HEK293T (cell line): ENCODE measurements at regions not wholly inside any gene's neighbourhood (a gene's known extent, or its start where the extent isn't known, plus 50 kb on each side); places are given as distances from the start of the nearest gene placed in this dataset.

Source experiments
- FOXA1 ChIP-seq: fragments of 450-650 bp; IDR thresholded peaks from 2 replicates; pipeline ENCODE4 v1.6.1; 2016; ENCODE audit warnings: mild to moderate bottlenecking
- NFRKB ChIP-seq: fragments of 450-650 bp; IDR thresholded peaks from 2 replicates; pipeline ENCODE4 v1.6.1; 2016; ENCODE audit warnings: mild to moderate bottlenecking, moderate library complexity
- SP1 ChIP-seq: fragments of 450-650 bp; IDR thresholded peaks from 2 replicates; pipeline ENCODE4 v1.6.1; 2017
- SUZ12 ChIP-seq: fragments of 450-650 bp; IDR thresholded peaks from 2 replicates; pipeline ENCODE4 v1.6.1; 2016; ENCODE audit warnings: mild to moderate bottlenecking
- TF ChIP-seq, protein P1 (sequence below): fragments of 450-650 bp; IDR thresholded peaks from 2 replicates; pipeline ENCODE4 v1.6.1; 2016

DNA sequence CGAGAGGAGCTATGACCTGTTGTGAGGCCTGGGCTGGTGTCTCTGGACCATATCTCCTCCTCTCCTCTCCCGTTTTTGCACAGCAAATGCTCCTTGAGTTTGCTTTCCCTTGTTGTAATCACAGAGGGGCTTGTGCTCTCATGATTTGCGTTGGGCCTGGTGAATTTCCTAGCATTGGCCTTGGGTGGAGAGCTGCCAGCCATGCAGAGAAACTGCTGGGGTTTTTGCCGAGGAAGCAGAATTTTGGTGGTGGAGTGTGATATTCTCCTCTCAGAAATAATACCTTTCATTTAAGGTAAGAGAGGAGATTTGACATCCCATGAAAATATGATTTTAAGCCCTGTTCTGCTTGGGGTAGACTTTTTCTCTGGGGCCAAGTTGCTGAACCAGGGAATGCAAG lies 175.7 kb upstream of the CADM1 start:
- no peak for TF ChIP-seq SUZ12
- TF ChIP-seq FOXA1, result no peak
- no peak for TF ChIP-seq NFRKB
- no peak for TF ChIP-seq SP1
- TF ChIP-seq, protein P1, sequence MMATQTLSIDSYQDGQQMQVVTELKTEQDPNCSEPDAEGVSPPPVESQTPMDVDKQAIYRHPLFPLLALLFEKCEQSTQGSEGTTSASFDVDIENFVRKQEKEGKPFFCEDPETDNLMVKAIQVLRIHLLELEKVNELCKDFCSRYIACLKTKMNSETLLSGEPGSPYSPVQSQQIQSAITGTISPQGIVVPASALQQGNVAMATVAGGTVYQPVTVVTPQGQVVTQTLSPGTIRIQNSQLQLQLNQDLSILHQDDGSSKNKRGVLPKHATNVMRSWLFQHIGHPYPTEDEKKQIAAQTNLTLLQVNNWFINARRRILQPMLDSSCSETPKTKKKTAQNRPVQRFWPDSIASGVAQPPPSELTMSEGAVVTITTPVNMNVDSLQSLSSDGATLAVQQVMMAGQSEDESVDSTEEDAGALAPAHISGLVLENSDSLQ, result no peak
